Left lung (tissue), 4 donors: ENCODE measurements at regions not wholly inside any gene's neighbourhood (a gene's known extent, or its start where the extent isn't known, plus 50 kb on each side); places are given as distances from the start of the nearest gene placed in this dataset.

Experiments used
- ATAC-seq: fragments of 200-7000 bp; cut with Tn5 transposase; one replicate; pipeline ENCODE4 v1.9.1; 2020; ENCODE audit warnings: moderate library complexity
- DNase-seq, 4 donors: peaks; one replicate each; pipeline ENCODE4 v3.0.0-alpha.2; 2013 to 2020
- H3K27ac ChIP-seq, 2 donors: fragments of 200-600 bp; sonication (generic) in 1 of 2; one replicate each; pipeline versions ENCODE4 v1.5.0 to v1.8.0; 2020 to 2021
- H3K27me3 ChIP-seq, 2 donors: fragments of 200-600 bp; sonication (generic) in 1 of 2; one replicate each; pipeline versions ENCODE4 v1.5.0 to v1.8.0; 2020 to 2021
- H3K36me3 ChIP-seq, 2 donors: fragments of 200-600 bp; sonication (generic) in 1 of 2; one replicate each; pipeline versions ENCODE4 v1.5.0 to v1.8.0; 2020 to 2021
- H3K4me1 ChIP-seq, 2 donors: fragments of 200-600 bp; one replicate each; pipeline ENCODE4 v1.8.0; 2021
- H3K4me3 ChIP-seq, 2 donors: fragments of 200-600 bp; sonication (generic) in 1 of 2; one replicate each; pipeline versions ENCODE4 v1.5.0 to v1.8.0; 2020 to 2021; ENCODE audit warnings: mild to moderate bottlenecking in 1 of 2
- H3K9me3 ChIP-seq, 2 donors: fragments of 200-600 bp; sonication (generic) in 1 of 2; one replicate each; pipeline versions ENCODE4 v1.5.0 to v1.8.0; 2020 to 2021
- CTCF ChIP-seq, 2 donors: fragments of 200-600 bp; sonication (generic) in 1 of 2; IDR thresholded peaks; one replicate each; pipeline versions ENCODE4 v1.5.0 to v1.8.0; 2021; ENCODE audit warnings: antibody characterized with exemption in 2 of 2
- intact Hi-C, 2 donors: fragments of 100-400 bp; cut with DNase I; formaldehyde crosslinking; loops; one replicate each; pipeline versions ENCODE4 v1.11.2 to v1.14.2; 2022
- donor health status: DM: no; HTN: yes; CAD: no.
- donor health status: DM: no; HTN: no; CAD: no.

DNA sequence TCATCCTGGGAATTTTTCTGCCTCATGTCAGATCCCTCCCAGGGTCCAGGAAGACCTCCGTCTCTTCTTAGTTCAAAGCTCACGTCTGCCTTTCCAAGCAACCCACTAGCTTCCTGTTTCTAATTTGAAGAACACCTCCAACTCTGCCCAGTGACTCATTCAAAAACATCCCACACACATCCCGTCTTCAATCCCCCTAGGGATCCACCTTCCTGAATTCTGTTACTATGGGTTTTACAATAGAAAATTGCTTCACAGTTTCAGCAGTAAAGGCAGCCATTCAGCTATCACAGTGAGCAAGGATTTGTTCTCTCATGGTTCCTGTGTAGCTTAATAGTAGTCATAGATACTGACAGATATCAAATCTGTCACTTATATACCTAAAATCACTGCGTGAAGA lies 308.3 kb upstream of the CCDC54 start:
- DNase-seq = no peak
- intact Hi-C loops = no loop called here
- TF ChIP-seq CTCF (IDR thresholded peaks at IDR 0.05) = no peak
- Histone ChIP-seq H3K36me3 (no peaks in the 10 kb centered on the region), H3K9me3 (no peaks in the 10 kb centered on the region), H3K4me1 (no peaks in the 10 kb centered on the region), H3K27ac (no peak overlapping the region), H3K4me3 (no peak overlapping the region), H3K27me3 (no peaks in the 10 kb centered on the region)
- no peak for ATAC-seq

DNA sequence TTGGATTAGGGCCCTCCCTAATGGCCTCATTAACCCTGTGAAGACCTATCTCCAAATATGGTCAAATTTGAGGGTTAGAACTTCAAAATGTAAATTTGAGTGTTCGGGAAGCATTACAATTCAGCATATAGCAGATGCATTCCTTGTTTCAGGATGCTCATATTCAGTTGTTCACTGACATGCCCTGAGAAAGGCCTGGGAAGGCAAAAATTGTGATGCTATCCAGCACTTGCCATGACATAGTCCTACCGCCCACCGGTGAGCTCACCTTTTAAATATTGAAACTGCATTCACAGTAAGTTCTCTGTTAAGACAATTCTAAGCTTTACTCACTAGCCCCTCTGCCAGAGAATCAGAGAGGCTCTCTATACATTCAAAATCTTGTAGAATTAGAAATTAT lies 300.3 kb upstream of the CCDC54 start:
- Histone ChIP-seq H3K4me3 (no peak overlapping the region), H3K27me3 (no peaks in the 10 kb centered on the region), H3K4me1 (no peaks in the 10 kb centered on the region), H3K9me3 (no peaks in the 10 kb centered on the region), H3K36me3 (no peaks in the 10 kb centered on the region), H3K27ac (no peak overlapping the region)
- ATAC-seq (no peak), DNase-seq (no peak)
- intact Hi-C loops = no loop called here
- TF ChIP-seq CTCF (IDR thresholded peaks at IDR 0.05) = no peak

DNA sequence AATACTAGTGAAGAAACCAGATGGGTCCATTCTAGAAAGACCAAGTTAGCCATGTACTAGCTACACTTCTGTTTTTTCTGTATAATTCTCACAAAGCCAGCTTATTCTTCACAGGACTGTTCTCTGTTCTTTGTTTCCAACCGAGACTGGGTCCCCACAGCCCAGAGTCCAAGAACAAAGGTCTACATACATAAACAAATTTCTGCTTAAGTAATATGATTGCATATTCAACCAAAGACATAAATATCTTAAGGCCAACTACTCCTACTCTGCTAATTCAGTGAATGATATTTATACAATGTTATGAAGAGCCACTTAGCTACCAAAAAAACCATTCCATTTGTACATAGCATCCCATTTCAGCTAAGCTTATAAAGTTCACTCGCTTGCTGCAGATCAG lies 299.8 kb upstream of the CCDC54 start:
- no peaks in the 10 kb centered on the region for H3K36me3 ChIP-seq
- H3K27me3 ChIP-seq = no peaks in the 10 kb centered on the region
- H3K9me3 ChIP-seq = no peaks in the 10 kb centered on the region
- H3K27ac ChIP-seq = no peak overlapping the region
- no peak for TF ChIP-seq CTCF (IDR thresholded peaks at IDR 0.05)
- ATAC-seq = no peak
- H3K4me3 ChIP-seq = no peak overlapping the region
- intact Hi-C loops = no loop called here
- no peak for DNase-seq
- H3K4me1 ChIP-seq = no peaks in the 10 kb centered on the region

DNA sequence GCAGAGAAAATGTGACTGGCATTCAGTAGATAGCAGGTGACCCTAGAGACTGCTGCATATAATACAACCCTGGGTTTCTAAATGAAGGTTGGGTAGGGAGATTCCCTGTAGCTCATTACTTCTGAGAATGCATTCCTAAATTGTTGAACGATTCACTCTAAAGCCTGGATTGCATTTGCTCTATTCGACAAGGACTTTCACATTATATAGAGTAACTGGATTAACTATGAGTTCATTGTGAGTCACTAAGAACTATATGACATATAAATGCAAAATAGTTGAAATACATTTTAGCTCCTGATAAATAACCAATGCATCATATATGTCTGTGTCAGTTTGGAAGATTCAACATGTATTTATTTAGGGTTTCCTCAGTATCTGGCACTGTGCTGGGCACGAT lies 294.7 kb upstream of the CCDC54 start:
- intact Hi-C loops = no loop called here

DNA sequence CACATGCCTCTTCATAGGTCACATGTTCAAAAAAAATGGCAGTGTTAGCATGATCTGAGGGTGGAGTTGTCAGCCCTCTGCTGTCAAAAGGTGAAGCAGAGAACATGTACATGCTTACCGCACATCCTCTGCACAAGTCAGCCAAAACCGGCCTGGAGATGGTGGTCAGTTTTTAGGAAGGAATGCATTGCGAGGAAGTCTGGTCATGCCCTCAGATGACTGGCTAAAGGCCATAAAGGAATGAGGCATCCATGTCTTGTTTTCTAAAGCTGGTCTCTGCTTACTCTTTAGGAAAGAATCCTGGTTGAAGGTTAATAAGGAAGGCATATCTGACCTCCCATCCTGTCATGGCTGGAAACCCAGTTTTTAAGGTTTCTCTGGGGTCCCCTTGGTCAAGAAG lies 292.0 kb upstream of the CCDC54 start:
- no peak for ATAC-seq

More for the DNA sequence above, 294.7 kb upstream of the CCDC54 start:
- no peaks in the 10 kb centered on the region for H3K36me3 ChIP-seq
- no peak overlapping the region for H3K4me3 ChIP-seq
- TF ChIP-seq CTCF (IDR thresholded peaks at IDR 0.05) = no peak
- H3K4me1 ChIP-seq = no peaks in the 10 kb centered on the region
- DNase-seq = no peak
- ATAC-seq = no peak
- no peaks in the 10 kb centered on the region for H3K9me3 ChIP-seq
- H3K27ac ChIP-seq = no peak overlapping the region
- no peaks in the 10 kb centered on the region for H3K27me3 ChIP-seq

More for the DNA sequence above, 292.0 kb upstream of the CCDC54 start:
- no peaks in the 10 kb centered on the region for H3K9me3 ChIP-seq
- H3K27me3 ChIP-seq = no peaks in the 10 kb centered on the region
- no peak overlapping the region for H3K4me3 ChIP-seq
- TF ChIP-seq CTCF (IDR thresholded peaks at IDR 0.05) = no peak
- H3K36me3 ChIP-seq = no peaks in the 10 kb centered on the region
- no peaks in the 10 kb centered on the region for H3K4me1 ChIP-seq
- intact Hi-C loops = no loop called here
- no peak for DNase-seq
- H3K27ac ChIP-seq = no peak overlapping the region
